ENCODE measurements at regions not wholly inside any gene's neighbourhood (a gene's known extent, or its start where the extent isn't known, plus 50 kb on each side); places are given as distances from the start of the nearest gene placed in this dataset.

DNA sequence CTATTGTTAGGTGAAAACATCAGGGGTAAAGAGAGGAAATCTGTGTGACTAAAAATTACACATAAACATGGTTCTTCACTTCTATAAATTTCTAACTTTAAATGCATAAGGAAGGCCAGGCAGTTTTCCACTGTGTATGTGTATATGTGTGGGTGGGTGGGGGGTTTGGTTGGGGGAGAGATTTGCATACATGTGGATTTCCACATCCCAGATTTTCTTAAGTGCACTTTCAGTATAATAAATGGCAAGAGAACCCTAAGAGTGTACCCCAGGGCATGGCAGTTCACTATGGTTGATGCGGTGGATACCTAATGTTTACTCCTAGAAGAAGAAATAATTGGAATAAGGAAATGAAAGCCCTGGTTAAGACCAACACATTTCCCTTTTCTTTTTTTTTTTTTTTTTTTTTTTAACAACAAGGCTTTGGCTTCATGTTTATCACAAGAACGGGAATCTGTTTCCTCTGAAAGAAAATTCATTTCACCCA lies 451.8 kb upstream of the CCL2 start:
- no peak for TF ChIP-seq POLR2A (IDR thresholded peaks at IDR 0.05)
- TF ChIP-seq, protein P1, sequence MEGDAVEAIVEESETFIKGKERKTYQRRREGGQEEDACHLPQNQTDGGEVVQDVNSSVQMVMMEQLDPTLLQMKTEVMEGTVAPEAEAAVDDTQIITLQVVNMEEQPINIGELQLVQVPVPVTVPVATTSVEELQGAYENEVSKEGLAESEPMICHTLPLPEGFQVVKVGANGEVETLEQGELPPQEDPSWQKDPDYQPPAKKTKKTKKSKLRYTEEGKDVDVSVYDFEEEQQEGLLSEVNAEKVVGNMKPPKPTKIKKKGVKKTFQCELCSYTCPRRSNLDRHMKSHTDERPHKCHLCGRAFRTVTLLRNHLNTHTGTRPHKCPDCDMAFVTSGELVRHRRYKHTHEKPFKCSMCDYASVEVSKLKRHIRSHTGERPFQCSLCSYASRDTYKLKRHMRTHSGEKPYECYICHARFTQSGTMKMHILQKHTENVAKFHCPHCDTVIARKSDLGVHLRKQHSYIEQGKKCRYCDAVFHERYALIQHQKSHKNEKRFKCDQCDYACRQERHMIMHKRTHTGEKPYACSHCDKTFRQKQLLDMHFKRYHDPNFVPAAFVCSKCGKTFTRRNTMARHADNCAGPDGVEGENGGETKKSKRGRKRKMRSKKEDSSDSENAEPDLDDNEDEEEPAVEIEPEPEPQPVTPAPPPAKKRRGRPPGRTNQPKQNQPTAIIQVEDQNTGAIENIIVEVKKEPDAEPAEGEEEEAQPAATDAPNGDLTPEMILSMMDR (IDR thresholded peaks at IDR 0.05): no peak
